H9 (cell line): ENCODE measurements at regions not wholly inside any gene's neighbourhood (a gene's known extent, or its start where the extent isn't known, plus 50 kb on each side); places are given as distances from the start of the nearest gene placed in this dataset.

Experiments
- DNase-seq: peaks from one replicate; pipeline ENCODE4 v3.0.0-alpha.2; 2017
- H2AFZ ChIP-seq: one replicate; pipeline ENCODE4 v1.6.1; 2013; ENCODE audit warnings: mild to moderate bottlenecking, low read length, control low read depth, moderate library complexity
- H2AK5ac ChIP-seq: 2 replicates; pipeline ENCODE4 v1.6.1; 2013; ENCODE audit warnings: low read length, control low read depth, mixed read lengths; ENCODE audit not compliant: insufficient read length
- H2BK120ac ChIP-seq: one replicate; pipeline ENCODE4 v1.6.1; 2013; ENCODE audit warnings: low read depth, mild to moderate bottlenecking, low read length, control low read depth, inconsistent platforms; ENCODE audit not compliant: poor library complexity, severe bottlenecking
- H2BK12ac ChIP-seq: 2 replicates; pipeline ENCODE4 v1.6.1; 2013; ENCODE audit warnings: low read length, control low read depth, mixed read lengths, low read depth; ENCODE audit not compliant: insufficient read length
- H2BK15ac ChIP-seq: 2 replicates; pipeline ENCODE4 v1.6.1; 2013; ENCODE audit warnings: low read depth, low read length, control low read depth
- H2BK20ac ChIP-seq: one replicate; pipeline ENCODE4 v1.6.1; 2013; ENCODE audit warnings: low read depth, mild to moderate bottlenecking, low read length, control low read depth, inconsistent platforms; ENCODE audit not compliant: poor library complexity, severe bottlenecking
- H2BK5ac ChIP-seq: 2 replicates; pipeline ENCODE4 v1.6.1; 2013; ENCODE audit warnings: low read length, control low read depth, mixed read lengths; ENCODE audit not compliant: insufficient read length
- H3K14ac ChIP-seq: 2 replicates; pipeline ENCODE4 v1.6.1; 2013; ENCODE audit warnings: low read length, control low read depth; ENCODE audit not compliant: insufficient read depth
- H3K18ac ChIP-seq: 2 replicates; pipeline ENCODE4 v1.6.1; 2013; ENCODE audit warnings: low read depth, mild to moderate bottlenecking, mixed read lengths, low read length, control low read depth; ENCODE audit not compliant: insufficient read length
- H3K23ac ChIP-seq: 2 replicates; pipeline ENCODE4 v1.6.1; 2013; ENCODE audit warnings: low read length, control low read depth, mixed read lengths, low read depth; ENCODE audit not compliant: insufficient read length
- H3K23me2 ChIP-seq: 2 replicates; pipeline ENCODE4 v1.6.1; 2013; ENCODE audit warnings: low read depth, mild to moderate bottlenecking, mixed read lengths, low read length, control low read depth; ENCODE audit not compliant: insufficient read length, poor library complexity, severe bottlenecking
- H3K27ac ChIP-seq: 2 replicates; pipeline ENCODE4 v1.5.1; 2013; ENCODE audit warnings: low read length, control low read depth, mixed read lengths, low read depth; ENCODE audit not compliant: insufficient read length
- H3K27me3 ChIP-seq: 2 replicates; pipeline ENCODE4 v1.6.1; 2013; ENCODE audit warnings: low read length, control low read depth, inconsistent platforms; ENCODE audit not compliant: insufficient read depth
- H3K4ac ChIP-seq: 2 replicates; pipeline ENCODE4 v1.6.1; 2013; ENCODE audit warnings: low read depth, mild to moderate bottlenecking, control low read depth, inconsistent platforms, low read length, moderate library complexity
- H3K4me1 ChIP-seq: 2 replicates; pipeline ENCODE4 v1.6.1; 2013; ENCODE audit warnings: low read length, control low read depth, inconsistent platforms; ENCODE audit not compliant: insufficient read depth
- H3K4me2 ChIP-seq: 2 replicates; pipeline ENCODE4 v1.6.1; 2013; ENCODE audit warnings: low read length, control low read depth, mixed read lengths; ENCODE audit not compliant: insufficient read length, insufficient read depth
- H3K56ac ChIP-seq: 2 replicates; pipeline ENCODE4 v1.6.1; 2013; ENCODE audit warnings: low read depth, mild to moderate bottlenecking, mixed read lengths, low read length, control low read depth; ENCODE audit not compliant: insufficient read length
- H3K79me1 ChIP-seq: 2 replicates; pipeline ENCODE4 v1.6.1; 2013; ENCODE audit warnings: low read depth, mild to moderate bottlenecking, moderate library complexity, low read length, control low read depth, inconsistent platforms; ENCODE audit not compliant: insufficient read depth, poor library complexity, severe bottlenecking
- H3K79me2 ChIP-seq: 2 replicates; pipeline ENCODE4 v1.6.1; 2013; ENCODE audit warnings: low read length, control low read depth, inconsistent platforms; ENCODE audit not compliant: insufficient read depth
- H3K9ac ChIP-seq: 2 replicates; pipeline ENCODE4 v1.6.1; 2013; ENCODE audit warnings: low read length, control low read depth, mixed read lengths; ENCODE audit not compliant: insufficient read length; ENCODE audit errors: extremely low read depth
- H3K9me3 ChIP-seq: one replicate; pipeline ENCODE4 v1.6.1; 2013; ENCODE audit warnings: low read depth, low read length, inconsistent platforms; ENCODE audit not compliant: control insufficient read depth
- H3T11ph ChIP-seq: one replicate; pipeline ENCODE4 v1.6.1; 2013; ENCODE audit warnings: mild to moderate bottlenecking, low read length, control low read depth, inconsistent platforms
- H4K20me1 ChIP-seq: one replicate; pipeline ENCODE4 v1.6.1; 2013; ENCODE audit not compliant: control insufficient read depth, insufficient read length, insufficient read depth
- H4K5ac ChIP-seq: 2 replicates; pipeline ENCODE4 v1.6.1; 2013; ENCODE audit warnings: low read depth, mild to moderate bottlenecking, mixed read lengths, low read length, control low read depth; ENCODE audit not compliant: insufficient read length
- H4K8ac ChIP-seq: replicated peaks from 2 replicates; pipeline ENCODE4 v1.6.1; 2013; ENCODE audit warnings: low read length, control low read depth, mixed read lengths, low read depth; ENCODE audit not compliant: insufficient read length
- H4K91ac ChIP-seq: 2 replicates; pipeline ENCODE4 v1.6.1; 2013; ENCODE audit warnings: low read depth, mild to moderate bottlenecking, moderate library complexity, mixed read lengths, low read length, control low read depth; ENCODE audit not compliant: insufficient read length
- H3K27ac Mint-ChIP-seq, 3 experiments: 2 replicates in 2 of 3; 3 replicates in 1 of 3; pipeline ENCODE4 v1.8.0; 2020 to 2021; ENCODE audit warnings: mixed read lengths in 3 of 3, mild to moderate bottlenecking in 1 of 3, moderate library complexity in 1 of 3
- H3K27me3 Mint-ChIP-seq: 2 replicates; pipeline ENCODE4 v1.8.0; 2021; ENCODE audit warnings: low read depth, mild to moderate bottlenecking, moderate library complexity, mixed read lengths
- H3K36me3 Mint-ChIP-seq, 3 experiments: 2 replicates in 2 of 3; 3 replicates in 1 of 3; pipeline ENCODE4 v1.8.0; 2020 to 2021; ENCODE audit warnings: low read depth in 3 of 3, mixed read lengths in 3 of 3; ENCODE audit not compliant: insufficient read depth in 1 of 3
- H3K4me1 Mint-ChIP-seq, 2 experiments: 2 replicates each; pipeline ENCODE4 v1.8.0; 2020; ENCODE audit warnings: mixed read lengths in 2 of 2
- H3K4me3 Mint-ChIP-seq, 2 experiments: 2 replicates in 1 of 2; 3 replicates in 1 of 2; pipeline ENCODE4 v1.8.0; 2020 to 2021; ENCODE audit warnings: mild to moderate bottlenecking in 2 of 2, mixed read lengths in 2 of 2, moderate library complexity in 1 of 2
- H3K9me3 Mint-ChIP-seq, 2 experiments: 2 replicates in 1 of 2; 3 replicates in 1 of 2; pipeline ENCODE4 v1.8.0; 2020; ENCODE audit warnings: mild to moderate bottlenecking in 2 of 2, mixed read lengths in 2 of 2, moderate library complexity in 1 of 2
- CTCF ChIP-seq: fragments of 200-600 bp; sonication (generic); conservative IDR thresholded peaks from 3 replicates; pipeline ENCODE4 v1.8.0; 2021; ENCODE audit warnings: antibody characterized with exemption, mild to moderate bottlenecking

- Histone ChIP-seq H3K23ac (no peak overlapping the region), H3T11ph (no peak overlapping the region), H3K56ac (no peak overlapping the region), H3K4me2 (no peak overlapping the region), H3K79me1 (no peaks in the 10 kb centered on the region), H3K18ac (no peak overlapping the region), H2AFZ (no peak overlapping the region), H2BK5ac (no peak overlapping the region), H3K4ac (no peak overlapping the region), H3K9me3 (no peaks in the 10 kb centered on the region), H3K23me2 (no peaks in the 10 kb centered on the region), H2BK120ac (no peak overlapping the region), H3K14ac (no peak overlapping the region), H3K27ac (no peak overlapping the region), H2AK5ac (no peak overlapping the region), H2BK15ac (no peak overlapping the region), H2BK20ac (no peak overlapping the region), H3K9ac (no peak overlapping the region), H2BK12ac (no peak overlapping the region), H4K5ac (no peak overlapping the region), H4K8ac (no peak overlapping the region), H3K79me2 (no peaks in the 10 kb centered on the region), H4K91ac (no peak overlapping the region), H3K4me1 (no peaks in the 10 kb centered on the region), H4K20me1 (no peaks in the 10 kb centered on the region), H3K27me3 (no peaks in the 10 kb centered on the region)
- DNase-seq: no peak
- Mint-ChIP-seq H3K36me3 (no peaks in the 10 kb centered on the region), H3K9me3 (0 out of 5 replicates have a peak, but pooled peaks cover 0 to under 1% of the 10 kb centered on the region in 2 experiments), H3K27me3 (no peaks in the 10 kb centered on the region), H3K4me1 (peaks cover 0 to 4% of the 10 kb centered on the region in 2 experiments; a peak in 2 of 4 replicates), H3K4me3 (no peak overlapping the region), H3K27ac (peak overlapping the region in 1 of 3 experiments; percentile 87; a peak in 1 of 7 replicates)
- TF ChIP-seq CTCF: no peak
These were observed 915.1 kb downstream of the SLITRK5 start for GRCh38 chr13:88586263-88586662.
